GM12891 (cell line): ENCODE measurements at regions not wholly inside any gene's neighbourhood (a gene's known extent, or its start where the extent isn't known, plus 50 kb on each side); places are given as distances from the start of the nearest gene placed in this dataset.
"Not testable (repeated sequence)": the region's sequence is repeated elsewhere in the genome, so short reads cannot be mapped to it uniquely, and the experiment has no call there.

Source experiments
- PAX5 ChIP-seq: IDR thresholded peaks from 2 replicates; pipeline ENCODE4 v1.6.1; 2011; ENCODE audit warnings: low read length, moderate library complexity, mild to moderate bottlenecking; ENCODE audit not compliant: insufficient read depth, severe bottlenecking
- POLR2A ChIP-seq: IDR thresholded peaks from 2 replicates; pipeline ENCODE4 v1.6.1; 2011; ENCODE audit warnings: low read depth, low read length, control low read depth
- POLR2AphosphoS5 ChIP-seq: IDR thresholded peaks from 2 replicates; pipeline ENCODE4 v1.6.1; 2011; ENCODE audit warnings: low read depth, low read length, control low read depth
- POU2F2 ChIP-seq: IDR thresholded peaks from 2 replicates; pipeline ENCODE4 v1.6.1; 2011; ENCODE audit warnings: low read depth, mild to moderate bottlenecking, control low read depth, low read length, moderate library complexity
- SPI1 ChIP-seq: IDR thresholded peaks from 2 replicates; pipeline ENCODE4 v1.6.1; 2011; ENCODE audit warnings: low read depth, low read length, control low read depth
- TAF1 ChIP-seq: IDR thresholded peaks from 2 replicates; pipeline ENCODE4 v1.6.1; 2011; ENCODE audit warnings: low read depth, low read length, control low read depth

GRCh38 chr6:159538031-159538430 lies 155.0 kb downstream of the SOD2 start:
- not testable (repeated sequence) for TF ChIP-seq POLR2A, POLR2AphosphoS5, TAF1, SPI1, PAX5, POU2F2
